Fibroblast of lung (primary cell): ENCODE measurements at regions not wholly inside any gene's neighbourhood (a gene's known extent, or its start where the extent isn't known, plus 50 kb on each side); places are given as distances from the start of the nearest gene placed in this dataset.

Experiments
- DNase-seq, 2 donors: peaks; one replicate each; pipeline versions ENCODE4 v3.0.0 to v3.0.0-alpha.2; 2010; ENCODE audit warnings: low read depth in 2 of 2
- H2AFZ ChIP-seq: 2 replicates; pipeline ENCODE4 v1.5.1; 2012; ENCODE audit warnings: low read length, control low read depth, inconsistent platforms
- H3K27ac ChIP-seq: 2 replicates; pipeline ENCODE4 v1.5.1; 2011; ENCODE audit warnings: low read length, control low read depth; ENCODE audit not compliant: insufficient read depth
- H3K27me3 ChIP-seq: 2 replicates; pipeline ENCODE4 v1.5.1; 2011; ENCODE audit warnings: mild to moderate bottlenecking, low read length; ENCODE audit not compliant: control insufficient read depth, insufficient read depth
- H3K36me3 ChIP-seq: 2 replicates; pipeline ENCODE4 v1.5.1; 2011; ENCODE audit warnings: low read length; ENCODE audit not compliant: control insufficient read depth, insufficient read depth
- H3K4me1 ChIP-seq: 2 replicates; pipeline ENCODE4 v1.5.1; 2011; ENCODE audit warnings: low read length; ENCODE audit not compliant: control insufficient read depth, insufficient read depth; ENCODE audit errors: extremely low read depth
- H3K4me2 ChIP-seq: 2 replicates; pipeline ENCODE4 v1.5.1; 2011; ENCODE audit warnings: low read length, control low read depth; ENCODE audit not compliant: insufficient read depth; ENCODE audit errors: extremely low read depth
- H3K4me3 ChIP-seq, 4 experiments: fragments of 200-600 bp in 1 of 4; sonication (generic) in 1 of 4; replicated peaks in 1 of 4; 2 replicates each; pipeline ENCODE4 v1.5.1; 2011 to 2016; ENCODE audit warnings: low read length in 4 of 4, low read depth in 3 of 4, mild to moderate bottlenecking in 3 of 4, control low read depth in 2 of 4, inconsistent platforms in 1 of 4, mixed read lengths in 1 of 4; ENCODE audit not compliant: insufficient read depth in 1 of 4; ENCODE audit errors: control extremely low read depth in 1 of 4
- H3K79me2 ChIP-seq: 2 replicates; pipeline ENCODE4 v1.5.1; 2012; ENCODE audit warnings: mild to moderate bottlenecking, low read length, inconsistent platforms; ENCODE audit not compliant: control insufficient read depth, insufficient read depth
- H3K9ac ChIP-seq: 2 replicates; pipeline ENCODE4 v1.5.1; 2011; ENCODE audit warnings: mild to moderate bottlenecking, low read length, control low read depth; ENCODE audit not compliant: insufficient read depth
- H3K9me3 ChIP-seq: 2 replicates; pipeline ENCODE4 v1.5.1; 2012; ENCODE audit warnings: low read depth, low read length; ENCODE audit not compliant: control insufficient read depth, insufficient read depth
- H4K20me1 ChIP-seq: 2 replicates; pipeline ENCODE4 v1.5.1; 2011; ENCODE audit warnings: low read length; ENCODE audit not compliant: control insufficient read depth, insufficient read depth; ENCODE audit errors: extremely low read depth
- EZH2 ChIP-seq: IDR thresholded peaks from 2 replicates; pipeline ENCODE4 v1.5.1; 2012; ENCODE audit warnings: low read length, control low read depth, mild to moderate bottlenecking; ENCODE audit errors: missing control alignments
- TF ChIP-seq, protein P1 (sequence below), 2 donors: IDR thresholded peaks in 1 of 2; conservative IDR thresholded peaks in 1 of 2; 1 replicate in 1 of 2; 2 replicates in 1 of 2; pipeline ENCODE4 v1.5.1; 2011 to 2012; ENCODE audit warnings: low read length in 2 of 2, control low read depth in 1 of 2, inconsistent platforms in 1 of 2, low read depth in 1 of 2, mild to moderate bottlenecking in 1 of 2

DNA sequence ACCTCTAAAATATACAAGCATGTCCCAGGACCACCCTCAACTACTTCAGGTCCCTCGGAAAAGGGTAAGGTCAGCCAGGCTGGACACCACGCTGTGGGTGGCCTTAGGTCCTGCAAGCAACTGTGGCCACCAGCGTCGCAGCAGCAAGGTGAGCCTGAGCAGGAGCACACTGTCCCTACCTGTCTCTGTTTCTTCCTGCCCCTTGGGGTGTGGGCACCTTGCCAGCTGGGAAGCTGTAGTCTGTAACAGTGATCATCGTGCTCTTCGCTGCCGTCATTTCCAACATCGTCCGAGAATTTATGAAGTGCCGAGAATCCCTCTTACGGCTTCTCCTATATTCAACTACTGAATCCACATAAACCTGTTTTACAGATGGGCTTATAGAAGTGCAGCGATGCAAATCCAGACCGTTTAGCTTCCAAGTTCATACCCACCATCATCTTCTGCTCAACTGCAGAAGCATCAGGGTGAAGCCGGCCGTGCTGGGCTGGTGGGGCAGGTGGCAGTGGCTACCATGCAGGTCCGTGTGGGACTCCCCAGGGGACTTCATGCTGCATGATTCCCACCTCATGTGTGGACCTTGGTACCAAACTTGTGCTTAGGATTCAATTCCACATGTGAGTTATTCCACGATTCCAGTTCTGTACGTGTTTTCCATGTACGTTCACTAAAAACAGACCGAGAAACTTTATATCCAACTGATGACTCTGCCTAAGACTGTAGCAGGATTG lies 361.3 kb upstream of the SFSWAP start:
- Histone ChIP-seq H3K36me3 (no peaks in the 10 kb centered on the region), H3K4me1 (no peaks in the 10 kb centered on the region), H3K27ac (no peak overlapping the region), H3K9me3 (peaks cover 4% of the 10 kb centered on the region), H3K79me2 (no peaks in the 10 kb centered on the region), H2AFZ (no peak overlapping the region), H3K27me3 (no peaks in the 10 kb centered on the region), H4K20me1 (no peaks in the 10 kb centered on the region), H3K4me2 (no peak overlapping the region), H3K9ac (no peak overlapping the region), H3K4me3 (no peak overlapping the region)
- no peak for DNase-seq
- no peak for TF ChIP-seq EZH2
- TF ChIP-seq, protein P1, sequence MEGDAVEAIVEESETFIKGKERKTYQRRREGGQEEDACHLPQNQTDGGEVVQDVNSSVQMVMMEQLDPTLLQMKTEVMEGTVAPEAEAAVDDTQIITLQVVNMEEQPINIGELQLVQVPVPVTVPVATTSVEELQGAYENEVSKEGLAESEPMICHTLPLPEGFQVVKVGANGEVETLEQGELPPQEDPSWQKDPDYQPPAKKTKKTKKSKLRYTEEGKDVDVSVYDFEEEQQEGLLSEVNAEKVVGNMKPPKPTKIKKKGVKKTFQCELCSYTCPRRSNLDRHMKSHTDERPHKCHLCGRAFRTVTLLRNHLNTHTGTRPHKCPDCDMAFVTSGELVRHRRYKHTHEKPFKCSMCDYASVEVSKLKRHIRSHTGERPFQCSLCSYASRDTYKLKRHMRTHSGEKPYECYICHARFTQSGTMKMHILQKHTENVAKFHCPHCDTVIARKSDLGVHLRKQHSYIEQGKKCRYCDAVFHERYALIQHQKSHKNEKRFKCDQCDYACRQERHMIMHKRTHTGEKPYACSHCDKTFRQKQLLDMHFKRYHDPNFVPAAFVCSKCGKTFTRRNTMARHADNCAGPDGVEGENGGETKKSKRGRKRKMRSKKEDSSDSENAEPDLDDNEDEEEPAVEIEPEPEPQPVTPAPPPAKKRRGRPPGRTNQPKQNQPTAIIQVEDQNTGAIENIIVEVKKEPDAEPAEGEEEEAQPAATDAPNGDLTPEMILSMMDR (conservative IDR thresholded peaks at IDR 0.05 in 1 of 2, IDR thresholded peaks at IDR 0.05 in 1 of 2; ENCODE audit: low read depth in 1 of 2, low read length in 2 of 2): no peak

- Histone ChIP-seq H3K79me2 (no peaks in the 10 kb centered on the region), H3K9me3 (peaks cover 4% of the 10 kb centered on the region), H3K4me1 (no peaks in the 10 kb centered on the region), H3K27ac (no peak overlapping the region), H4K20me1 (no peaks in the 10 kb centered on the region), H3K27me3 (no peaks in the 10 kb centered on the region), H3K36me3 (no peaks in the 10 kb centered on the region), H3K9ac (no peak overlapping the region), H3K4me2 (no peak overlapping the region), H2AFZ (no peak overlapping the region), H3K4me3 (no peak overlapping the region)
- TF ChIP-seq, protein P1 (conservative IDR thresholded peaks at IDR 0.05 in 1 of 2, IDR thresholded peaks at IDR 0.05 in 1 of 2; ENCODE audit: low read depth in 1 of 2, low read length in 2 of 2): no peak
- no peak for TF ChIP-seq EZH2
- DNase-seq: no peak
Measured at GRCh38 chr12:131350943-131351318, 360.0 kb upstream of the SFSWAP start.

DNA sequence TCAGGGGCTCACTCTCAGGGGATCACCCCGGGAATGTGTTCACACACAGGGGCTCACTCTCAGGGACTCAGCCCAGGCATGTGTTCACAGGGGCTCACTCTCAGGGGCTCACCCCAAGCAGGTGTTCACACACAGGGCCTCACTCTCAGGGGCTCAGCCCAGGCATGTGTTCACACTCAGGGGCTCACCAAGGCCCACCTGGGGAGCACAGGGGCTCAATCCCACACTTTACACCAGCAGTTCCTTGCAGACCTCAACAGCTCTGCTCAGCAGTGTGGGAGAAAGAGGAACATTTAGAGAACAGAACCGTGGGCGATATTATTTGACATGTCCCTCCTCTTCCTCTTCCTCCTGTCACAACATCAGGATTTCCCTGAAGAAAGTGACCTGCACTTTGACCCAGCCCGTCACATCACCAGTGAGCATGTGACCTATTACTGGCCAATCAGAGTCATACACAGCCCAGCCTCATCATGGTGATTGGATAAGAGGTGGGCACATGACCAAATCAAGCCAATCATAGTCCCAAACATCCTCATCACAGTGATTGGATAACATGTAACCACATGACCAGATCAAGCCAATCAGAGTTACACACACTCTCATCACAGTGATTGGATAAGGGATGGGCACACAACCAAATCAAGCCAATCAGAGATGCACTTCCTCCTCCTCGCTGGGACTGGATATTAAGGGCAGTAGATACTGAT lies 359.4 kb upstream of the SFSWAP start:
- no peak overlapping the region for H2AFZ ChIP-seq
- no peak overlapping the region for H3K9ac ChIP-seq
- no peaks in the 10 kb centered on the region for H3K27me3 ChIP-seq
- no peak for DNase-seq
- no peak overlapping the region for H3K27ac ChIP-seq
- no peaks in the 10 kb centered on the region for H3K4me1 ChIP-seq
- TF ChIP-seq, protein P1 (conservative IDR thresholded peaks at IDR 0.05 in 1 of 2, IDR thresholded peaks at IDR 0.05 in 1 of 2; ENCODE audit: low read depth in 1 of 2, low read length in 2 of 2): no peak
- no peak for TF ChIP-seq EZH2
- H3K36me3 ChIP-seq: no peaks in the 10 kb centered on the region
- no peaks in the 10 kb centered on the region for H4K20me1 ChIP-seq
- H3K4me3 ChIP-seq: no peak overlapping the region
- no peak overlapping the region for H3K4me2 ChIP-seq
- H3K79me2 ChIP-seq: no peaks in the 10 kb centered on the region
- peaks cover 4% of the 10 kb centered on the region for H3K9me3 ChIP-seq
